ENCODE measurements at regions not wholly inside any gene's neighbourhood (a gene's known extent, or its start where the extent isn't known, plus 50 kb on each side); places are given as distances from the start of the nearest gene placed in this dataset.

GRCh38 chr2:21642647-21643046, 518.9 kb downstream of the TDRD15 start:
- Histone ChIP-seq H3K4me1 (ENCODE audit: control insufficient read depth, insufficient read depth, low read length) (no peaks in the 10 kb centered on the region), H3K4me3 (ENCODE audit: low read depth in 2 of 2, low read length in 2 of 2) (no peak overlapping the region), H3K27ac (ENCODE audit: low read length) (no peak overlapping the region), H3K27me3 (ENCODE audit: control insufficient read depth, insufficient read depth, low read length) (no peaks in the 10 kb centered on the region), H3K9me3 (ENCODE audit: control insufficient read depth, insufficient read depth, low read depth, low read length) (no peaks in the 10 kb centered on the region), H3K36me3 (ENCODE audit: control insufficient read depth, insufficient read depth, low read length) (no peaks in the 10 kb centered on the region)
- BruUV-seq (replicated peaks), result no TSS peak
- DNase-seq (ENCODE audit: low read depth, low spot score) (no peak), ATAC-seq (0 out of 2 replicates have a peak, but pooled peaks have one; percentile 21)
- TF ChIP-seq CTCF (IDR thresholded peaks at IDR 0.05) (no peak), REST (IDR thresholded peaks at IDR 0.05; ENCODE audit: insufficient read depth in 1 of 2, low read depth in 2 of 2, low read length in 1 of 2) (no peak), POLR2AphosphoS5 (IDR thresholded peaks at IDR 0.05; ENCODE audit: low read depth, low read length) (no peak), TCF7L2 (IDR thresholded peaks at IDR 0.05; ENCODE audit: low read depth, low read length) (no peak), SIN3A (IDR thresholded peaks at IDR 0.05; ENCODE audit: borderline replicate concordance, insufficient read depth, low read depth, low read length) (no peak)
- intact Hi-C loops (cut with micrococcal nuclease; ENCODE audit: unreplicated experiment) (no loop called here), in situ Hi-C loops (cut with HindIII; ENCODE audit: low pct_unique_long_range_greater_than_20kb, low sequenced_read_pairs) (no loop called here)
- POLR2A ChIA-PET, result no interaction called here
- CTCF ChIA-PET, result no interaction called here

GRCh38 chr2:21643180-21643579, 519.4 kb downstream of the TDRD15 start:
- DNase-seq (ENCODE audit: low read depth, low spot score) (no peak), ATAC-seq (no peak)
- POLR2A ChIA-PET, result no interaction called here
- in situ Hi-C loops (cut with HindIII; ENCODE audit: low pct_unique_long_range_greater_than_20kb, low sequenced_read_pairs), result no loop called here
- no peak overlapping the region for H3K4me3 ChIP-seq (ENCODE audit: low read depth in 2 of 2, low read length in 2 of 2)
- H3K36me3 ChIP-seq (ENCODE audit: control insufficient read depth, insufficient read depth, low read length), result no peaks in the 10 kb centered on the region
- H3K4me1 ChIP-seq (ENCODE audit: control insufficient read depth, insufficient read depth, low read length), result no peaks in the 10 kb centered on the region
- intact Hi-C loops (cut with micrococcal nuclease; ENCODE audit: unreplicated experiment), result no loop called here
- H3K27ac ChIP-seq (ENCODE audit: low read length), result no peak overlapping the region
- TF ChIP-seq REST (IDR thresholded peaks at IDR 0.05; ENCODE audit: insufficient read depth in 1 of 2, low read depth in 2 of 2, low read length in 1 of 2) (no peak), TCF7L2 (IDR thresholded peaks at IDR 0.05; ENCODE audit: low read depth, low read length) (no peak), POLR2AphosphoS5 (IDR thresholded peaks at IDR 0.05; ENCODE audit: low read depth, low read length) (no peak), SIN3A (IDR thresholded peaks at IDR 0.05; ENCODE audit: borderline replicate concordance, insufficient read depth, low read depth, low read length) (no peak), CTCF (IDR thresholded peaks at IDR 0.05) (no peak)
- BruUV-seq (replicated peaks), result no TSS peak
- H3K9me3 ChIP-seq (ENCODE audit: control insufficient read depth, insufficient read depth, low read depth, low read length), result no peaks in the 10 kb centered on the region
- no peaks in the 10 kb centered on the region for H3K27me3 ChIP-seq (ENCODE audit: control insufficient read depth, insufficient read depth, low read length)
- CTCF ChIA-PET, result no interaction called here

Data from Panc1 (cell line).